HG02678 (cell line): ENCODE measurements at regions not wholly inside any gene's neighbourhood (a gene's known extent, or its start where the extent isn't known, plus 50 kb on each side); places are given as distances from the start of the nearest gene placed in this dataset.
"Not testable (repeated sequence)": the region's sequence is repeated elsewhere in the genome, so short reads cannot be mapped to it uniquely, and the experiment has no call there.

Experiments used
- ATAC-seq: cut with Tn5 transposase; IDR thresholded peaks from one replicate; pipeline ENCODE4 v1.9.1; 2021; ENCODE audit warnings: mild to moderate bottlenecking, moderate library complexity; ENCODE audit not compliant: unreplicated experiment

DNA sequence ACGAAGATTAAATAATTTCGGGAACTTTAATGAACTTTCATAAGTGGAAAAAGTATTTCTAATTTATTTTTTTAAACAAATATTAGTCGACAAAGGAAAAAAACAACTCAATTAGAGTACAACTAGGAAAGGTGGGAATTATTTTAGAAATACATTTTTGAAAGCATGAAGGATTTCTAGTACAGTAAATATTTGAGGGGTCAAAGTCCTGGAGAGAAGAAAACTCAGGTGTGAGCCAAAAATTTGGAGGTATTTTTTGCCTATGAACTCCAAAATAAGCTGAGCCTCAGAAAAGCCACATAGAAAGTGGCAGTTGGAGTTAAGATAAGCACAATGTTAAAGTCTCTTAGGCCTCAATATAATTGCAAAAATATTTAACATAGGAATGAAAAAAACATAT, 2017.3 kb downstream of the C4orf33 start:
- no peak for ATAC-seq

- ATAC-seq, result no peak
Measured at GRCh38 chr4:131113704-131114103, 2017.8 kb downstream of the C4orf33 start.

- no peak for ATAC-seq
Measured at GRCh38 chr4:131119661-131120060, 2023.7 kb downstream of the C4orf33 start.

- ATAC-seq, result no peak
Measured at GRCh38 chr4:131137196-131137595, 2011.9 kb upstream of the PCDH10 start.

DNA sequence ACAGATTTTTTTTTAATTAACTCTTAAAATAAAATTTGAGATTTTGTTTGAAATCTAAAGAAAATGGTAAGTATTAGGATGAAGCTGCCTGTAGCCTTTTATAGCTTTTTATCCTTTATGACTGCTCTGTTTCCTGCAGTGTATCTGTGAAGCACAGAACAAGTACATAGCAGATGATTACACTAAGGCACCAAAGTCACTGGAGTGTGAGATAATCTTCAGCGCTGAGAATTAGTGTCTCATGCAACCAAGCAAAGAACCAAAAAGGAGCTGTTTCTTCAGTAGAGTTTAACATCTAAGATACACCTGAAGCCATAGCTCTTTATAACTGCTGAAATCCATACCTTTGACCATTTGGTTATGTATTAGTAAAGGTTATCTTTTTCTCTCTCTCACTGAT, 1989.8 kb upstream of the PCDH10 start:
- no peak for ATAC-seq

- no peak for ATAC-seq
Measured at GRCh38 chr4:131192318-131192717, 1956.8 kb upstream of the PCDH10 start.

DNA sequence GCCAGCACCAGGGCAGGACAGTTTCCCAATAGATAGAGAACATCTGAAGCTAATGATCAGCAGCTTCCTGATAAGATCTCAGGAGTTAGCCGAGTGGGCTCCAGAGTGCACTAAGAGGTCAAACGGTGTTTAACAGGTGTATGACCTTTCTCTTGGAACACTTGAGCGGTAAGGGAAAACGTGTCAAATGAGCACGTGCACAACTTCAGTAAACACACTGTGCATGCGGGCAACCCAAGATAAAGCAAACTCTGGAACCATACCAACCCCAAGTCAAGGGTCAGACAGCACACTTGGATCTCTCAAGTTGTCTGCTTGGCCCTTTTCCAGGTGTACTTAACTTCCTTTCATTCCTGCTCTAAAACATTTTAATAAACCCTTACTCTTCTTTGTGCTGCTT, 1941.5 kb upstream of the PCDH10 start:
- no peak for ATAC-seq

GRCh38 chr4:131248314-131248713, 1900.8 kb upstream of the PCDH10 start:
- ATAC-seq, result no peak

DNA sequence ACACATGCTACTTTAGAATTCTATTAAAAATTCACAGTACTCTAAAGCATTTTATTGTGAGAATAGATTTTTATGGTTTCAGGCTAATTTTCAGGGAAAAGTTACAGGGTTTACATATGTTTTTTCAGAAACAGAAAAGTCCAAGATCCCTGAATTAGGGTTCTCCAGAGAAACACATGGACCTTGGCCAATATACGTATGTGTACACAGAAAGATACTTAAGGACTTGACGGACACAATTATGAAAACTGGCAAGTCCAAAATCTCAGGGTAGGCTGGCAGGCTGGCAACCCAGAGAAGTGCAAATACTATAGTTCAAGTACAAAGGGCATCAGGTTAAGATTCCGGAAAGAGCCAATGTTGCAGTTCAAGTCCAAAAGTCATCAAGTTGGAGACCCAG, 1897.8 kb upstream of the PCDH10 start:
- no peak for ATAC-seq

DNA sequence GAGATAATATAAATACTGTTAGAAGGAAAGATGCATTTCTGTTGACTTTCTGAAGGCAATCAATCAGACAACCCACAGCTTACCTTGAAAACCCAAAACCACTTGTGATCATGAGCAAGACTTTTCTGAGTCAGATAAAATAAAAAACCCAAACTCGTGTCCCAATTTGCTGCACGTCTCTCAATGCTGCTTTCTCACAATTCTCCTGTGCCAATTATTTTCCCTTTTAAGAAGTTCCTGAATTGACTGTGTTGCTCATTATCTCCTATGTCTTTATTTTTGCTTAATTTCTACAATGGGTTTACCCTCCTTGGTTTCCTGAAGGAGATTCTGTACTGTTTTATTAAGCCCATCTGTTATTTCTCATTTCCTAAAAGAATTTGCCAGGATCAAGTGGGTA, 1891.9 kb upstream of the PCDH10 start:
- no peak for ATAC-seq

DNA sequence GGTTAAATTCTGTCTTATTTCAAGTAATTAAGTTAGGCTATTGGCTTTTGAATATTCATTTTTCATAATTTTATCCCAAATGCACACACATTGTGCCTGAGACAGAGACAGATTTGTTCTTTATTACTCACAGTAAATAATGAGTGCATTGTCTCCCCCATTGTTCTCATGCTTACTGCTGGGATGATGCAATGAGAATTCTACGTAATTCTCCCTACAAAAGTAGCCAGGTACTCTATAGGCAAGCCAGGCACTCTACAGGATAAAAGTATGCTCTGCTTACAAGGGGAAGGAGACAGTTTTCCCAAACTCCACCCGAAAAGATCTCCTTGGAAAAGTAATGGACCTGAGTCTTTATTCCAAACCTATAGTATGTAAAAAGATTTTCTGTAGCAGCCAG, 1890.7 kb upstream of the PCDH10 start:
- ATAC-seq, result no peak

DNA sequence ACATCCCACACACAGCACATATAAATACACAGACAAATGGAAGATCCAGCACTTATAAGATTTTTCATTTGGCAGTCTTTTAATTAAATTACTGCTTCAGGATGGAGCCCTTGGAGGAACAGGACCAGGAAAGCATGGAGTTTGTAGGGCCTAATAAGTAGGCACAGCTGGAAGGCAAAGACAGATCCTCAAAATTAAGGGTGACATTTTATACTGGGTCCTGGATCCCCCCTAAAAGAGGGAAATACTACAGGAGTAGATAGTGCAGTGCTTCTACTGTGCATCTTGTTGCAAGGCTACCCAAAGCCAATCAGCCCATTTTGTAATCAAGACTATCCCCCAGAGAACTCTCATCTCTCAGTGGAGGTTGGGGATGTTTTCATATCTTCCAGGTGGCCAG, 1860.7 kb upstream of the PCDH10 start:
- no peak for ATAC-seq

DNA sequence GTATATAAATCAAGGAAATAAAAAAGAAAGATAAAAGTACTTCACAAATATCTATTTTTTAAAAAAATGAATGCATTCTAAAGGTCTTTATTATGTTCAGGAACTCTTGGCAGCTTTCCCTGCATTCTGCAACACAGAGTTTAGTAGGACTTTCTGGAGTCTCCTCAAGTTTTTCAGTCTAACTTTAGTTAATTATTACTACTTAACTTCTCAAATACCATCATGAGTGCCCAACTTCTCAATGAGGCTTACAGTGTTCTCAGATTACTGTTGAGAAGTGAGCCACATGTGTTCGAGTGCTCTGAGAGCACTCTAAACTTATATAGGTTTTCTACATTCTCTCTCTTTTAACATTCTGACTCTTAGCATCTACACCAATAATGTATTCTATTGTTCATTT, 1852.9 kb upstream of the PCDH10 start:
- no peak for ATAC-seq

DNA sequence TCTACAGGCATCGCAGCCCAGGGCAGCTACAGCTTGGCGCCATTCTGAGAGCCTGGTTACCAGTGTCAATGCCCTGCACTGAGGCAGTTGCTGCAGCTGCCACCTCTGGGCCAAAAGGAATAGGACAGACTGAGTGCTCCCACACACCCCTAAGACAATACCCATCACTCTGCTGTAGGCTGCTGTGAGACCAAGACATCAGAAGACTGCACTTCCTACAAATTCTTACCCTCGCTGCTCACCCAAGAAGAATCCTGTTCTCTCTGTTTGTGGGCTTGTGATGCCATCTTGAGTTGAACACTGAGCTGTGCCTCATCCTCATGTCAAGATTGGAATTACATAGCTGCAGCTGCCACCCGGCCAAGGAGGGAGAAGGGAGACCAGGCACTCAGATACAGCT, 1847.0 kb upstream of the PCDH10 start:
- no peak for ATAC-seq

GRCh38 chr4:131304686-131305085, 1844.4 kb upstream of the PCDH10 start:
- ATAC-seq, result no peak

GRCh38 chr4:131309628-131310027, 1839.5 kb upstream of the PCDH10 start:
- ATAC-seq, result no peak

DNA sequence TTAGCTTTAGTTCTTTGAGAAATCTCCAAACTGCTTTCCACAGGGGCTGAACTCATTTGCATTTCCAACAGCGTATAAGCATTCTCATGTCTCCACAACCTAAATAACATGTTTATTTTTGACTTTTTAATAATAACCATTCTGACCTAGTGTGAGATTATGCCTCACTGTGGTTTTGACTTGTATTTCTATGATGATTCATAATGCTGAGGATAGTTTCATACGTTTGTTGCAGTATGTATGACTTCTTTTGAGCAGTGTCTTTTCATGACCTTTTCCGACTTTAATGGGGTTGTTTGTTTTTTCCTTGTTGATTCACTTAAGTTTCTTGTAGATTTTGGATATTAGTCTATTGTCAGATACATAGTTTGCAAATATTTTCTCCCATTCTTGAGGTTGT, 1833.0 kb upstream of the PCDH10 start:
- no peak for ATAC-seq

DNA sequence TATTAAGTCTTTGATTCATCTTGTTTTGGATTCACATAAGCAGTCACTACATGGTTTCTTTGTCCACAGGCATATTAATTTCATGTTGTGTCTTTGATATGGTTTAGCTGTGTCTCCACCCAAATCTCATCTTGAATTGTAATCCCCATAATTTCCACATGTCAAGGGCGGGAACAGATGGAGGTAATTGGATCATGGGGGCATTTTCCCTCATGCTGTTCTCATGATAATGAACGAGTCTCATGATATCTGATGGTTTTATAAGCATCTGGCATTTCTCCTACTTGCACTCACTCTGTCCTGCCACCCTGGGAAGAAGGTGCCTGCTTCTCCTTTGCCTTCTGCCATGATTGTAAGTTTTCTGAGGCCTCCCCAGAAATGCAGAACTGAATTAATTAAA, 1811.2 kb upstream of the PCDH10 start:
- no peak for ATAC-seq

GRCh38 chr4:131339137-131339536, 1810.0 kb upstream of the PCDH10 start:
- no peak for ATAC-seq

DNA sequence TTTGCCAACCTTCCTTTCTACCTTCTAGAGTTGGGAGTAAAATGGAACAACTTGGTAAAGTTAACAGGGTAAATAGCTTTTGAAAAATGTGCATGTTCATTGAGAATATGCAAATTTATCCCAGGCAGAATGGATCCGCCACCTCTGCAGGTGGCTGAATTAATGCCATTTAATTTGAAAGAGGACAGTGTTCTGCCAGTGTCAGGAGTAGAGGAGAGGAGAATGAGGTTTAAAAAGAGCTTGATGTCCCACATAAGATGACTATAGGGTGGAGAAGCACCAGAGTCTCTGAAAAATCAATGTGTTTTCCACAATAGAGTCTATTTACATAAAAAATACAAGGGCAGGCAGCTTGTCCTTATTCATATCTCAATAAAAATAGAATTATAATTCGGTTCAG, 1804.3 kb upstream of the PCDH10 start:
- ATAC-seq, result no peak

- no peak for ATAC-seq
Measured at GRCh38 chr4:131347816-131348215, 1801.3 kb upstream of the PCDH10 start.

GRCh38 chr4:131348263-131348662, 1800.8 kb upstream of the PCDH10 start:
- peak; percentile 87 for ATAC-seq

DNA sequence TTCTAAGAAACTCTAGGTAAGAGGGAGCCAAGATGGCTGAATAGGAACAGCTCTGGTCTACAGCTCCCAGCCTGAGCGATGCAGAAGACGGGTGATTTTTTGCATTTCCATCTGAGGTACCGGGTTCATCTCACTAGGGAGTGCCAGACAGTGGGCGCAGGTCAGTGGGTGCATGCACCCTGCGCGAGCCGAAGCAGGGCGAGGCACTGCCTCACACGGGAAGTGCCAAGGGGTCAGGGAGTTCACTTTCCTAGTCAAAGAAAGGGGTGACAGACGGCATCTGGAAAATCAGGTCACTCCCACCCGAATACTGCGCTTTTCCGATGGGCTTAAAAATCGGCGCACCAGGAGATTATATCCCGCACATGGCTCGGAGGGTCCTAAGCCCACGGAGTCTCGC, 1796.7 kb upstream of the PCDH10 start:
- ATAC-seq, result not testable (repeated sequence)

- ATAC-seq, result no peak
Measured at GRCh38 chr4:131366714-131367113, 1782.4 kb upstream of the PCDH10 start.
